GM18868 (cell line): ENCODE measurements at regions not wholly inside any gene's neighbourhood (a gene's known extent, or its start where the extent isn't known, plus 50 kb on each side); places are given as distances from the start of the nearest gene placed in this dataset.

Experiments used
- ATAC-seq: cut with Tn5 transposase; IDR thresholded peaks from one replicate; pipeline ENCODE4 v1.9.1; 2021; ENCODE audit warnings: mild to moderate bottlenecking, moderate library complexity; ENCODE audit not compliant: unreplicated experiment

GRCh38 chr10:33454554-33454953 lies 120.1 kb upstream of the NRP1 start:
- no peak for ATAC-seq

GRCh38 chr10:33453081-33454025 lies 118.9 kb upstream of the NRP1 start:
- ATAC-seq: no peak

GRCh38 chr10:33448421-33449140 lies 114.1 kb upstream of the NRP1 start:
- no peak for ATAC-seq

- no peak for ATAC-seq
Measured at GRCh38 chr10:33441561-33441960, 107.1 kb upstream of the NRP1 start.

GRCh38 chr10:33434933-33435332 lies 100.5 kb upstream of the NRP1 start:
- ATAC-seq: no peak

GRCh38 chr10:33428682-33429081 lies 94.2 kb upstream of the NRP1 start:
- no peak for ATAC-seq

- ATAC-seq: no peak
Measured at GRCh38 chr10:33423154-33423529, 88.7 kb upstream of the NRP1 start.

GRCh38 chr10:33422471-33423153 lies 88.1 kb upstream of the NRP1 start:
- ATAC-seq: no peak

- no peak for ATAC-seq
Measured at GRCh38 chr10:33421789-33422462, 87.5 kb upstream of the NRP1 start.

GRCh38 chr10:33419311-33419710 lies 84.8 kb upstream of the NRP1 start:
- ATAC-seq: no peak

GRCh38 chr10:33418301-33418700 lies 83.8 kb upstream of the NRP1 start:
- no peak for ATAC-seq

GRCh38 chr10:33416691-33417090 lies 82.2 kb upstream of the NRP1 start:
- no peak for ATAC-seq

- peak; percentile 92 for ATAC-seq
Measured at GRCh38 chr10:33416209-33416608, 81.7 kb upstream of the NRP1 start.

GRCh38 chr10:33414841-33415240 lies 80.4 kb upstream of the NRP1 start:
- ATAC-seq: no peak

GRCh38 chr10:33412653-33413361 lies 78.3 kb upstream of the NRP1 start:
- ATAC-seq: no peak

GRCh38 chr10:33412241-33412640 lies 77.8 kb upstream of the NRP1 start:
- ATAC-seq: no peak

- no peak for ATAC-seq
Measured at GRCh38 chr10:33410860-33411234, 76.4 kb upstream of the NRP1 start.

- ATAC-seq: no peak
Measured at GRCh38 chr10:33410096-33410859, 75.8 kb upstream of the NRP1 start.

GRCh38 chr10:33406596-33406995 lies 72.1 kb upstream of the NRP1 start:
- no peak for ATAC-seq
